Breast epithelium (tissue), 3 donors: ENCODE measurements at regions not wholly inside any gene's neighbourhood (a gene's known extent, or its start where the extent isn't known, plus 50 kb on each side); places are given as distances from the start of the nearest gene placed in this dataset.

Experiments used
- POLR2A ChIP-seq: fragments of 450-650 bp; IDR thresholded peaks from one replicate; pipeline ENCODE4 v1.6.1; 2016; ENCODE audit warnings: antibody characterized with exemption, mild to moderate bottlenecking, moderate library complexity
- POLR2AphosphoS5 ChIP-seq, 3 donors: sonication (generic); formaldehyde crosslinking; IDR thresholded peaks; one replicate each; pipeline ENCODE4 v1.6.1; 2017; ENCODE audit warnings: antibody characterized with exemption in 3 of 3
- TF ChIP-seq, protein P1 (sequence below), 3 donors: fragments of 450-650 bp; IDR thresholded peaks; one replicate each; pipeline ENCODE4 v1.5.1; 2016 to 2017; ENCODE audit warnings: antibody characterized with exemption in 3 of 3, mild to moderate bottlenecking in 3 of 3, moderate library complexity in 3 of 3

DNA sequence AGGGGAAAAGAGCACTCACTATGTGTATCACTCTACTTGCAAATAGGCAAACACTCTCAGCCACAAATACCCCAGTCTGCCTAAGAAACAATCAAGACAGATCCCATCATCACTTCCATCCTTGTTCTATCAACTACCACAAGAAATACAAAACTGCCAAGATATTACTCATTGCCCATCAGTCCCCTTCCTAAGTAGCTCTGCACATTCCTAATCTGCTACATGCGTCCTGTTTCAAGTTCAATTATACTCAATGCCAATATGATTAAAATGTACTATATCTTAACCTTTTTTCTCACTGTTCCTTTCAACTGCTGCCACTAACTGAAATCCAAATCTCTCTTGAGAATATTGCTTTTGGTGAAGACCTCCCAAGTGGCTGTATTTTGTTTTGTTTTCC lies 1688.4 kb downstream of the PLA2G4A start:
- TF ChIP-seq POLR2A (no peak), POLR2AphosphoS5 (IDR thresholded peaks at IDR 0.05) (no peak)
- TF ChIP-seq, protein P1, sequence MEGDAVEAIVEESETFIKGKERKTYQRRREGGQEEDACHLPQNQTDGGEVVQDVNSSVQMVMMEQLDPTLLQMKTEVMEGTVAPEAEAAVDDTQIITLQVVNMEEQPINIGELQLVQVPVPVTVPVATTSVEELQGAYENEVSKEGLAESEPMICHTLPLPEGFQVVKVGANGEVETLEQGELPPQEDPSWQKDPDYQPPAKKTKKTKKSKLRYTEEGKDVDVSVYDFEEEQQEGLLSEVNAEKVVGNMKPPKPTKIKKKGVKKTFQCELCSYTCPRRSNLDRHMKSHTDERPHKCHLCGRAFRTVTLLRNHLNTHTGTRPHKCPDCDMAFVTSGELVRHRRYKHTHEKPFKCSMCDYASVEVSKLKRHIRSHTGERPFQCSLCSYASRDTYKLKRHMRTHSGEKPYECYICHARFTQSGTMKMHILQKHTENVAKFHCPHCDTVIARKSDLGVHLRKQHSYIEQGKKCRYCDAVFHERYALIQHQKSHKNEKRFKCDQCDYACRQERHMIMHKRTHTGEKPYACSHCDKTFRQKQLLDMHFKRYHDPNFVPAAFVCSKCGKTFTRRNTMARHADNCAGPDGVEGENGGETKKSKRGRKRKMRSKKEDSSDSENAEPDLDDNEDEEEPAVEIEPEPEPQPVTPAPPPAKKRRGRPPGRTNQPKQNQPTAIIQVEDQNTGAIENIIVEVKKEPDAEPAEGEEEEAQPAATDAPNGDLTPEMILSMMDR (IDR thresholded peaks at IDR 0.05) = no peak
